ENCODE measurements at regions not wholly inside any gene's neighbourhood (a gene's known extent, or its start where the extent isn't known, plus 50 kb on each side); places are given as distances from the start of the nearest gene placed in this dataset.
A peak's percentile ranks its signal among the peaks of the same experiment; 100 is the strongest.

GRCh38 chr5:125483609-125484008, 737.2 kb upstream of the ZNF608 start:
- no peaks in the 10 kb centered on the region for H3K27me3 ChIP-seq
- WGBS, 4 donors: 95 to 100% (median 96%) methylated on average over 1 of the region's 1 CpG
- DNase-seq (no peak), ATAC-seq (no peak)
- peaks cover 0 to 21% (median 7%) of the 10 kb centered on the region in 12 donors for H3K4me1 ChIP-seq
- H3K4me3 ChIP-seq: no peak overlapping the region
- no peaks in the 10 kb centered on the region for H3K36me3 ChIP-seq
- H3K9me3 ChIP-seq: no peaks in the 10 kb centered on the region
- H3K27ac ChIP-seq: peak overlapping the region in 3 of 12 donors; percentile 36 to 82 (median 69)
- intact Hi-C loops (cut with DNase I): no loop called here
- TF ChIP-seq, protein P1, sequence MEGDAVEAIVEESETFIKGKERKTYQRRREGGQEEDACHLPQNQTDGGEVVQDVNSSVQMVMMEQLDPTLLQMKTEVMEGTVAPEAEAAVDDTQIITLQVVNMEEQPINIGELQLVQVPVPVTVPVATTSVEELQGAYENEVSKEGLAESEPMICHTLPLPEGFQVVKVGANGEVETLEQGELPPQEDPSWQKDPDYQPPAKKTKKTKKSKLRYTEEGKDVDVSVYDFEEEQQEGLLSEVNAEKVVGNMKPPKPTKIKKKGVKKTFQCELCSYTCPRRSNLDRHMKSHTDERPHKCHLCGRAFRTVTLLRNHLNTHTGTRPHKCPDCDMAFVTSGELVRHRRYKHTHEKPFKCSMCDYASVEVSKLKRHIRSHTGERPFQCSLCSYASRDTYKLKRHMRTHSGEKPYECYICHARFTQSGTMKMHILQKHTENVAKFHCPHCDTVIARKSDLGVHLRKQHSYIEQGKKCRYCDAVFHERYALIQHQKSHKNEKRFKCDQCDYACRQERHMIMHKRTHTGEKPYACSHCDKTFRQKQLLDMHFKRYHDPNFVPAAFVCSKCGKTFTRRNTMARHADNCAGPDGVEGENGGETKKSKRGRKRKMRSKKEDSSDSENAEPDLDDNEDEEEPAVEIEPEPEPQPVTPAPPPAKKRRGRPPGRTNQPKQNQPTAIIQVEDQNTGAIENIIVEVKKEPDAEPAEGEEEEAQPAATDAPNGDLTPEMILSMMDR (IDR thresholded peaks at IDR 0.05): no peak
- TF ChIP-seq POLR2A (IDR thresholded peaks at IDR 0.05): no peak

DNA sequence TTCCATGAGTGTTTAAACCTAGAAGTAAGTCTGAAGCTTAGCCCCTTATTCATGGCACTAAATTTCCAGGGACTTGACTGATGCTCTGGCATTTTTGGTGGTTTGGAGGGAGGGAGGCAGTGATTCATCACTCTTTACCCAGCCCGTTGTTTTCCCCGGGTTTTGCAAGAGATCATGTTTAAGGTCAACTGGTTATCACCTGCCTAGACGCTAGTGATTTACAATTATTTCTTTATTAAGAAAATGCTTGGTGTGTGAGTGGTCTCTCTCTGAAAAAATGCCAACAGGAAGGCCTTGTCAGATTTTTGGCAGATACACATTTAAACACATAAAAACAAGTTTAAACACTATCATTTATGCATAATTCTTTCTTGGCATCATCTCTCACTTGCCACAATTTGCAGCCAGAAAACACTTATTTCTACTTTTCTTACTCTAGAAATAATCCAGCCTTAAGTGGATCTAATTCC, 737.9 kb upstream of the ZNF608 start:
- no peaks in the 10 kb centered on the region for H3K27me3 ChIP-seq
- no peaks in the 10 kb centered on the region for H3K9me3 ChIP-seq
- intact Hi-C loops (cut with DNase I): no loop called here
- DNase-seq (no peak), ATAC-seq (peak in 2 of 4 donors; percentile 21 to 38)
- H3K27ac ChIP-seq: peak overlapping the region in 10 of 12 donors; percentile 1 to 82 (median 67)
- no peak for TF ChIP-seq POLR2A (IDR thresholded peaks at IDR 0.05)
- TF ChIP-seq, protein P1 (IDR thresholded peaks at IDR 0.05): no peak
- peaks cover 0 to 21% (median 7%) of the 10 kb centered on the region in 12 donors for H3K4me1 ChIP-seq
- 51 to 66% (median 59%) methylated on average over 3 of the region's 3 CpGs for WGBS, 4 donors
- no peak overlapping the region for H3K4me3 ChIP-seq
- no peaks in the 10 kb centered on the region for H3K36me3 ChIP-seq

GRCh38 chr5:125484742-125485641, 738.6 kb upstream of the ZNF608 start:
- Histone ChIP-seq H3K36me3 (no peaks in the 10 kb centered on the region), H3K9me3 (no peaks in the 10 kb centered on the region), H3K4me3 (peak overlapping the region in 2 of 12 donors; percentile 17 to 18), H3K4me1 (peaks cover 0 to 21% (median 7%) of the 10 kb centered on the region in 12 donors), H3K27ac (peak overlapping the region; percentile 1 to 82 (median 60)), H3K27me3 (no peaks in the 10 kb centered on the region)
- ATAC-seq: peak; percentile 91 to 95 (median 92)
- intact Hi-C loops (cut with DNase I): no loop called here
- peak; percentile 44 to 77 (median 64) for DNase-seq
- WGBS, 4 donors: 35 to 49% (median 46%) methylated on average over 10 of the region's 10 CpGs
- no peak for TF ChIP-seq POLR2A (IDR thresholded peaks at IDR 0.05)
- TF ChIP-seq, protein P1 (IDR thresholded peaks at IDR 0.05): no peak

- ATAC-seq (no peak), DNase-seq (no peak)
- intact Hi-C loops (cut with DNase I): no loop called here
- H3K4me1 ChIP-seq: peaks cover 0 to 21% (median 7%) of the 10 kb centered on the region in 12 donors
- H3K4me3 ChIP-seq: no peak overlapping the region
- H3K27me3 ChIP-seq: no peaks in the 10 kb centered on the region
- TF ChIP-seq POLR2A (IDR thresholded peaks at IDR 0.05): no peak
- TF ChIP-seq, protein P1 (IDR thresholded peaks at IDR 0.05): no peak
- WGBS, 4 donors: 79 to 83% (median 81%) methylated on average over 3 of the region's 3 CpGs
- peak overlapping the region in 10 of 12 donors; percentile 1 to 82 (median 53) for H3K27ac ChIP-seq
- H3K36me3 ChIP-seq: no peaks in the 10 kb centered on the region
- H3K9me3 ChIP-seq: no peaks in the 10 kb centered on the region
Measured at GRCh38 chr5:125485771-125486170, 739.3 kb upstream of the ZNF608 start.
